HEK293 (cell line): ENCODE measurements at regions not wholly inside any gene's neighbourhood (a gene's known extent, or its start where the extent isn't known, plus 50 kb on each side); places are given as distances from the start of the nearest gene placed in this dataset.

Experiments
- CTCF ChIA-PET: fragments of 350-600 bp; formaldehyde crosslinking; extraction: SDS; loops from one replicate; lab custom pipeline; 2021; ENCODE audit warnings: antibody characterized with exemption; lab: Yijun Ruan, JAX
- POLR2A ChIA-PET: fragments of 300-600 bp; formaldehyde crosslinking; extraction: SDS; loops from one replicate; lab custom pipeline; 2020; ENCODE audit warnings: antibody characterized with exemption, inconsistent platforms; lab: Yijun Ruan, JAX
- H3K27ac ChIP-seq: fragments of 200-500 bp; sonication (Bioruptor generic); 2 replicates; pipeline ENCODE4 v1.5.1; 2014; ENCODE audit warnings: low read depth, low read length, control low read depth, inconsistent platforms; ENCODE audit errors: extremely low read depth
- H3K36me3 ChIP-seq, 2 experiments: fragments of 200-500 bp in 1 of 2; sonication (Bioruptor generic) in 1 of 2; 1 replicate in 1 of 2; 2 replicates in 1 of 2; pipeline ENCODE4 v1.5.1; 2014 to 2017; ENCODE audit warnings: inconsistent platforms in 2 of 2, low read length in 2 of 2; ENCODE audit not compliant: control insufficient read depth in 2 of 2, insufficient read depth in 1 of 2
- H3K4me1 ChIP-seq: fragments of 200-500 bp; sonication (Bioruptor generic); 2 replicates; pipeline ENCODE4 v1.5.1; 2014; ENCODE audit warnings: mild to moderate bottlenecking, low read length, inconsistent platforms; ENCODE audit not compliant: control insufficient read depth, insufficient read depth
- H3K4me3 ChIP-seq: 2 replicates; pipeline ENCODE4 v1.5.1; 2011; ENCODE audit warnings: low read depth, mild to moderate bottlenecking, control low read depth, low read length, moderate library complexity
- H3K9me3 ChIP-seq: fragments of 200-500 bp; sonication (Bioruptor generic); 2 replicates; pipeline ENCODE4 v1.5.1; 2014; ENCODE audit warnings: low read depth, low read length, inconsistent platforms; ENCODE audit not compliant: control insufficient read depth, insufficient read depth
- FEZF1 ChIP-seq: fragments of 450-650 bp; formaldehyde crosslinking; IDR thresholded peaks from 2 replicates; pipeline ENCODE4 v1.5.1; 2016; ENCODE audit warnings: missing biosample characterization, missing genetic modification characterization
- GLIS2 ChIP-seq: fragments of 450-650 bp; formaldehyde crosslinking; IDR thresholded peaks from 2 replicates; pipeline ENCODE4 v1.5.1; 2016; ENCODE audit warnings: missing biosample characterization, missing genetic modification characterization
- SP7 ChIP-seq: fragments of 450-650 bp; formaldehyde crosslinking; IDR thresholded peaks from 2 replicates; pipeline ENCODE4 v1.5.1; 2016; ENCODE audit warnings: missing biosample characterization, missing genetic modification characterization
- TRIM28 ChIP-seq: IDR thresholded peaks from 2 replicates; pipeline ENCODE4 v1.6.1; 2011; ENCODE audit warnings: low read length, control low read depth, borderline replicate concordance
- WT1 ChIP-seq: fragments of 450-650 bp; formaldehyde crosslinking; IDR thresholded peaks from 2 replicates; pipeline ENCODE4 v1.5.1; 2016; ENCODE audit warnings: missing biosample characterization, missing genetic modification characterization
- ZBTB6 ChIP-seq: fragments of 450-650 bp; formaldehyde crosslinking; IDR thresholded peaks from 2 replicates; pipeline ENCODE4 v1.5.1; 2017; ENCODE audit warnings: missing biosample characterization, missing genetic modification characterization
- ZNF146 ChIP-seq: fragments of 450-650 bp; formaldehyde crosslinking; IDR thresholded peaks from 2 replicates; pipeline ENCODE4 v1.5.1; 2016; ENCODE audit warnings: missing biosample characterization, missing genetic modification characterization
- ZNF155 ChIP-seq: fragments of 450-650 bp; formaldehyde crosslinking; IDR thresholded peaks from 2 replicates; pipeline ENCODE4 v1.5.1; 2016; ENCODE audit warnings: missing biosample characterization, missing genetic modification characterization
- ZNF16 ChIP-seq: fragments of 450-650 bp; formaldehyde crosslinking; IDR thresholded peaks from 2 replicates; pipeline ENCODE4 v1.5.1; 2016; ENCODE audit warnings: low read depth, missing biosample characterization, missing genetic modification characterization
- ZNF211 ChIP-seq: fragments of 450-650 bp; formaldehyde crosslinking; IDR thresholded peaks from 2 replicates; pipeline ENCODE4 v1.5.1; 2016; ENCODE audit warnings: low read depth, missing biosample characterization, missing genetic modification characterization
- ZNF239 ChIP-seq: fragments of 450-650 bp; formaldehyde crosslinking; IDR thresholded peaks from 2 replicates; pipeline ENCODE4 v1.5.1; 2016; ENCODE audit warnings: missing biosample characterization, missing genetic modification characterization
- ZNF26 ChIP-seq: fragments of 450-650 bp; formaldehyde crosslinking; IDR thresholded peaks from 2 replicates; pipeline ENCODE4 v1.5.1; 2016; ENCODE audit warnings: missing biosample characterization, missing genetic modification characterization
- ZNF335 ChIP-seq: fragments of 450-650 bp; formaldehyde crosslinking; conservative IDR thresholded peaks from 2 replicates; pipeline ENCODE4 v1.5.1; 2016; ENCODE audit warnings: missing biosample characterization, missing genetic modification characterization
- ZNF350 ChIP-seq: fragments of 450-650 bp; formaldehyde crosslinking; IDR thresholded peaks from 2 replicates; pipeline ENCODE4 v1.5.0; 2017; ENCODE audit warnings: missing biosample characterization, mild to moderate bottlenecking, missing genetic modification characterization
- ZNF521 ChIP-seq: fragments of 450-650 bp; formaldehyde crosslinking; IDR thresholded peaks from 2 replicates; pipeline ENCODE4 v1.5.1; 2017; ENCODE audit warnings: missing biosample characterization, mild to moderate bottlenecking, missing genetic modification characterization
- ZNF544 ChIP-seq: fragments of 450-650 bp; formaldehyde crosslinking; IDR thresholded peaks from 2 replicates; pipeline ENCODE4 v1.5.0; 2017; ENCODE audit warnings: missing biosample characterization, missing genetic modification characterization
- ZNF548 ChIP-seq: fragments of 450-650 bp; formaldehyde crosslinking; IDR thresholded peaks from 2 replicates; pipeline ENCODE4 v1.5.1; 2016; ENCODE audit warnings: missing biosample characterization, missing genetic modification characterization
- ZNF555 ChIP-seq: fragments of 450-650 bp; formaldehyde crosslinking; conservative IDR thresholded peaks from 2 replicates; pipeline ENCODE4 v1.5.1; 2017; ENCODE audit warnings: missing biosample characterization, mild to moderate bottlenecking, missing genetic modification characterization, inconsistent platforms
- ZNF560 ChIP-seq: fragments of 450-650 bp; formaldehyde crosslinking; IDR thresholded peaks from 2 replicates; pipeline ENCODE4 v1.5.1; 2017; ENCODE audit warnings: missing biosample characterization, missing genetic modification characterization, borderline replicate concordance
- ZNF561 ChIP-seq: fragments of 450-650 bp; IDR thresholded peaks from 2 replicates; pipeline ENCODE4 v1.5.1; 2018; ENCODE audit warnings: missing biosample characterization, missing genetic modification characterization, borderline replicate concordance
- ZNF585B ChIP-seq: fragments of 450-650 bp; formaldehyde crosslinking; IDR thresholded peaks from 2 replicates; pipeline ENCODE4 v1.5.1; 2016; ENCODE audit warnings: missing biosample characterization, missing genetic modification characterization
- ZNF645 ChIP-seq: fragments of 450-650 bp; formaldehyde crosslinking; IDR thresholded peaks from 2 replicates; pipeline ENCODE4; 2016; ENCODE audit warnings: missing biosample characterization, missing genetic modification characterization
- ZNF670 ChIP-seq: fragments of 450-650 bp; formaldehyde crosslinking; IDR thresholded peaks from 2 replicates; pipeline ENCODE4 v1.5.1; 2016; ENCODE audit warnings: missing biosample characterization, missing genetic modification characterization, low read depth
- ZNF677 ChIP-seq: fragments of 450-650 bp; IDR thresholded peaks from 2 replicates; pipeline ENCODE4 v1.5.0; 2018; ENCODE audit warnings: missing biosample characterization, mild to moderate bottlenecking, missing genetic modification characterization, moderate library complexity
- ZNF76 ChIP-seq: fragments of 450-650 bp; formaldehyde crosslinking; IDR thresholded peaks from 2 replicates; pipeline ENCODE4; 2016; ENCODE audit warnings: low read depth, missing biosample characterization, missing genetic modification characterization, borderline replicate concordance
- ZNF791 ChIP-seq: fragments of 450-650 bp; formaldehyde crosslinking; IDR thresholded peaks from 2 replicates; pipeline ENCODE4 v1.5.1; 2016; ENCODE audit warnings: missing biosample characterization, missing genetic modification characterization
- TF ChIP-seq, protein P1 (sequence below): fragments of 450-650 bp; formaldehyde crosslinking; IDR thresholded peaks from 2 replicates; pipeline ENCODE4 v1.5.1; 2016; ENCODE audit warnings: missing biosample characterization, missing genetic modification characterization
- TF ChIP-seq, protein P2 (sequence below): fragments of 450-650 bp; formaldehyde crosslinking; IDR thresholded peaks from 2 replicates; pipeline ENCODE4 v1.5.1; 2016; ENCODE audit warnings: missing biosample characterization, missing genetic modification characterization

GRCh38 chr1:88035578-88035977 lies 648.5 kb upstream of the PKN2 start:
- Histone ChIP-seq H3K9me3 (no peaks in the 10 kb centered on the region), H3K4me3 (no peak overlapping the region), H3K36me3 (no peaks in the 10 kb centered on the region), H3K4me1 (no peaks in the 10 kb centered on the region), H3K27ac (no peak overlapping the region)
- CTCF ChIA-PET, result no interaction called here
- POLR2A ChIA-PET, result no interaction called here
- TF ChIP-seq ZNF76 (tag by site-specific recombination) (no peak), ZNF560 (tag by site-specific recombination) (no peak), TRIM28 (no peak), ZNF548 (tag by site-specific recombination) (no peak), SP7 (no peak), ZNF670 (tag by site-specific recombination) (no peak), ZNF350 (tag by site-specific recombination) (no peak), FEZF1 (tag by site-specific recombination) (no peak), ZNF335 (no peak), ZNF239 (tag by site-specific recombination) (no peak), ZNF146 (tag by site-specific recombination) (no peak), ZNF544 (tag by site-specific recombination) (no peak), GLIS2 (no peak), ZNF645 (tag by site-specific recombination) (no peak), ZNF561 (tag by site-specific recombination) (no peak), ZNF521 (tag by site-specific recombination) (no peak), ZNF791 (tag by site-specific recombination) (no peak), ZNF26 (tag by site-specific recombination) (no peak), WT1 (no peak)
- TF ChIP-seq, protein P1, sequence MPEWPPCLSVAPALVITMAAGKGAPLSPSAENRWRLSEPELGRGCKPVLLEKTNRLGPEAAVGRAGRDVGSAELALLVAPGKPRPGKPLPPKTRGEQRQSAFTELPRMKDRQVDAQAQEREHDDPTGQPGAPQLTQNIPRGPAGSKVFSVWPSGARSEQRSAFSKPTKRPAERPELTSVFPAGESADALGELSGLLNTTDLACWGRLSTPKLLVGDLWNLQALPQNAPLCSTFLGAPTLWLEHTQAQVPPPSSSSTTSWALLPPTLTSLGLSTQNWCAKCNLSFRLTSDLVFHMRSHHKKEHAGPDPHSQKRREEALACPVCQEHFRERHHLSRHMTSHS (tag by site-specific recombination), result no peak

- POLR2A ChIA-PET, result interaction anchor here (0.6 kb wide), 1 partner anchor 450 kb away, joined by 3 read pairs; no protein-coding TSS in a partner anchor
- TF ChIP-seq ZNF555 (no peak), ZNF16 (tag by site-specific recombination) (no peak), FEZF1 (tag by site-specific recombination) (no peak), ZNF155 (tag by site-specific recombination) (no peak), ZBTB6 (tag by site-specific recombination) (no peak), ZNF677 (tag by site-specific recombination) (no peak), ZNF211 (tag by site-specific recombination) (no peak), ZNF585B (tag by site-specific recombination) (no peak)
- TF ChIP-seq, protein P2, sequence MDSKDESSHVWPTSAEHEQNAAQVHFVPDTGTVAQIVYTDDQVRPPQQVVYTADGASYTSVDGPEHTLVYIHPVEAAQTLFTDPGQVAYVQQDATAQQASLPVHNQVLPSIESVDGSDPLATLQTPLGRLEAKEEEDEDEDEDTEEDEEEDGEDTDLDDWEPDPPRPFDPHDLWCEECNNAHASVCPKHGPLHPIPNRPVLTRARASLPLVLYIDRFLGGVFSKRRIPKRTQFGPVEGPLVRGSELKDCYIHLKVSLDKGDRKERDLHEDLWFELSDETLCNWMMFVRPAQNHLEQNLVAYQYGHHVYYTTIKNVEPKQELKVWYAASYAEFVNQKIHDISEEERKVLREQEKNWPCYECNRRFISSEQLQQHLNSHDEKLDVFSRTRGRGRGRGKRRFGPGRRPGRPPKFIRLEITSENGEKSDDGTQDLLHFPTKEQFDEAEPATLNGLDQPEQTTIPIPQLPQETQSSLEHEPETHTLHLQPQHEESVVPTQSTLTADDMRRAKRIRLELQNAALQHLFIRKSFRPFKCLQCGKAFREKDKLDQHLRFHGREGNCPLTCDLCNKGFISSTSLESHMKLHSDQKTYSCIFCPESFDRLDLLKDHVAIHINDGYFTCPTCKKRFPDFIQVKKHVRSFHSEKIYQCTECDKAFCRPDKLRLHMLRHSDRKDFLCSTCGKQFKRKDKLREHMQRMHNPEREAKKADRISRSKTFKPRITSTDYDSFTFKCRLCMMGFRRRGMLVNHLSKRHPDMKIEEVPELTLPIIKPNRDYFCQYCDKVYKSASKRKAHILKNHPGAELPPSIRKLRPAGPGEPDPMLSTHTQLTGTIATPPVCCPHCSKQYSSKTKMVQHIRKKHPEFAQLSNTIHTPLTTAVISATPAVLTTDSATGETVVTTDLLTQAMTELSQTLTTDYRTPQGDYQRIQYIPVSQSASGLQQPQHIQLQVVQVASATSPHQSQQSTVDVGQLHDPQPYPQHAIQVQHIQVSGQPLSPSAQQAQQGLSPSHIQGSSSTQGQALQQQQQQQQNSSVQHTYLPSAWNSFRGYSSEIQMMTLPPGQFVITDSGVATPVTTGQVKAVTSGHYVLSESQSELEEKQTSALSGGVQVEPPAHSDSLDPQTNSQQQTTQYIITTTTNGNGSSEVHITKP (tag by site-specific recombination), result no peak
Measured at GRCh38 chr1:88036345-88037014, 647.6 kb upstream of the PKN2 start.

More at GRCh38 chr1:88036345-88037014, 647.6 kb upstream of the PKN2 start:
- no peaks in the 10 kb centered on the region for H3K4me1 ChIP-seq
- H3K27ac ChIP-seq, result no peak overlapping the region
- CTCF ChIA-PET, result no interaction called here
- no peak overlapping the region for H3K4me3 ChIP-seq
- H3K9me3 ChIP-seq, result no peaks in the 10 kb centered on the region
- H3K36me3 ChIP-seq, result no peaks in the 10 kb centered on the region
